Aorta (tissue), 5 donors: ENCODE measurements at regions not wholly inside any gene's neighbourhood (a gene's known extent, or its start where the extent isn't known, plus 50 kb on each side); places are given as distances from the start of the nearest gene placed in this dataset.

Source experiments
- ATAC-seq: fragments of 200-7000 bp; cut with Tn5 transposase; one replicate; pipeline ENCODE4 v1.9.1; 2022; ENCODE audit warnings: moderate library complexity; ENCODE audit not compliant: low FRiP score
- DNase-seq, 2 donors: peaks; one replicate each; pipeline ENCODE4 v3.0.0-alpha.2; 2020
- H3K27ac ChIP-seq, 2 donors: one replicate each; pipeline ENCODE4 v1.5.1; 2013; ENCODE audit warnings: low read length in 2 of 2, mild to moderate bottlenecking in 2 of 2, moderate library complexity in 2 of 2, control low read depth in 1 of 2, inconsistent platforms in 1 of 2, low read depth in 1 of 2
- H3K27me3 ChIP-seq, 2 donors: one replicate each; pipeline ENCODE4 v1.6.1; 2013; ENCODE audit warnings: control low read depth in 1 of 2, low read length in 1 of 2, mild to moderate bottlenecking in 1 of 2, moderate library complexity in 1 of 2; ENCODE audit not compliant: insufficient read depth in 2 of 2, control insufficient read depth in 1 of 2
- H3K36me3 ChIP-seq, 2 donors: one replicate each; pipeline ENCODE4 v1.6.1; 2013; ENCODE audit warnings: control low read depth in 1 of 2, low read length in 1 of 2, mild to moderate bottlenecking in 1 of 2; ENCODE audit not compliant: insufficient read depth in 2 of 2, control insufficient read depth in 1 of 2
- H3K4me1 ChIP-seq, 2 donors: one replicate each; pipeline ENCODE4 v1.6.1; 2013; ENCODE audit warnings: low read length in 2 of 2, control low read depth in 1 of 2, mild to moderate bottlenecking in 1 of 2, moderate library complexity in 1 of 2; ENCODE audit not compliant: insufficient read depth in 2 of 2, control insufficient read depth in 1 of 2
- H3K4me3 ChIP-seq, 2 donors: one replicate each; pipeline ENCODE4 v1.5.1; 2013; ENCODE audit warnings: low read length in 2 of 2, control low read depth in 1 of 2, mild to moderate bottlenecking in 1 of 2
- H3K9me3 ChIP-seq: one replicate; pipeline ENCODE4 v1.6.1; 2013; ENCODE audit warnings: mild to moderate bottlenecking, low read length; ENCODE audit not compliant: control insufficient read depth
- WGBS, 2 donors: extraction: QIAGEN DNeasy Blood & Tissue Kit; methylation state at CpG; one replicate each; pipeline ENCODE4 v1.1.7; 2013; 5-methylcytosine and 5-hydroxymethylcytosine counted together
- intact Hi-C, 2 donors: fragments of 100-400 bp; cut with DNase I; formaldehyde crosslinking; loops; one replicate each; pipeline versions ENCODE4 v1.14.2 to v1.15.0; 2022
- donor health status: healthy with polysubstance abuse.
- donor health status: Bipolar disorder and iron deficiency.
- donor health status: DM: no; HTN: no; CAD: no.
- donor health status: DM: no; HTN: no; CAD: no.
- donor health status: DM: yes; HTN: yes; CAD: no.

DNA sequence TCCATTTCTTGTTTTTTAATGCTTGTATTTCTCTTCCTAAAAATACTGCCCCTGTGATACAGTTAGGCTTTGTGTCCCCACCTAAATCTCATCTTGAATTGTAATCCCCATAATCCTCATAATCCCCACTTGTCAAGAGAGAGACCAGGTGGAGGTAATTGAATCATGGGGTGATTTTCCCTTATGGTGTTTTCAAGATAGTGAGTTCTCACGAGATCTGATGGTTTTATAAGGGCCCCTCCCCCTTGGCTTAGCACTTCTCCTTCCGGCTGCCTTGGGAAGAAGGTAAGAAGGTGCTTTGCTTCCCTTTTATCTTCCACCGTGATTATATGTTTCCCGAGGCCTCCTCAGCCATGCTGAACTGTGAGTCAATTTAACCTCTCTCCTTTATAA, 227.4 kb downstream of the MAN2A1 start:
- WGBS, 2 donors: 84 to 87% methylated on average over 4 of the region's 4 CpGs
- ATAC-seq (no peak), DNase-seq (no peak)
- Histone ChIP-seq H3K27ac (no peak overlapping the region), H3K4me3 (no peak overlapping the region), H3K27me3 (no peaks in the 10 kb centered on the region), H3K4me1 (peaks cover 0 to 6% of the 10 kb centered on the region in 2 donors), H3K36me3 (no peaks in the 10 kb centered on the region), H3K9me3 (peaks cover 2% of the 10 kb centered on the region)
- intact Hi-C loops: no loop called here

DNA sequence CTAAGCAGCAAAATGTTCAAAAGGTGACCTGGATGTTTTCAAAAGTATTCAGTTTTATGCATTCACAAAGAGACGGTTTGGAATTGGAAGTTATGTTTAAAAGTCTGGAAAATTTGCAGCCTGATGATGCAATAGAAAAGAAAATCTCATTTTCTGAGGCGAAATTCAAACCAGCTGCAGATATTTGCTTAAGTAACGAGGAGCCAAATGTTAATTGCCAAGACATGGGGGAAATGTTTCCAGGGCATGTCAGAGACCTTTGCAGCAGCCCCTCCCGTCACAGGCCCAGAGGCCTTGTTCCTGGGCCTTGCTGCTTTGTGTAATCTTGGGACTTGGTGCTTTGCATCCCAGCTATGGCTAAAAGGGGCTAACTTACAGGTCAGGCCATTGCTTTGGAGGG, 228.2 kb downstream of the MAN2A1 start:
- no peak for ATAC-seq
- intact Hi-C loops: no loop called here
- 91 to 96% methylated on average over 4 of the region's 4 CpGs for WGBS, 2 donors
- no peak overlapping the region for H3K4me3 ChIP-seq
- H3K36me3 ChIP-seq: no peaks in the 10 kb centered on the region
- H3K4me1 ChIP-seq: peaks cover 0 to 7% of the 10 kb centered on the region in 2 donors
- H3K27ac ChIP-seq: no peak overlapping the region
- H3K27me3 ChIP-seq: no peaks in the 10 kb centered on the region
- peaks cover 2% of the 10 kb centered on the region for H3K9me3 ChIP-seq
- DNase-seq: no peak

DNA sequence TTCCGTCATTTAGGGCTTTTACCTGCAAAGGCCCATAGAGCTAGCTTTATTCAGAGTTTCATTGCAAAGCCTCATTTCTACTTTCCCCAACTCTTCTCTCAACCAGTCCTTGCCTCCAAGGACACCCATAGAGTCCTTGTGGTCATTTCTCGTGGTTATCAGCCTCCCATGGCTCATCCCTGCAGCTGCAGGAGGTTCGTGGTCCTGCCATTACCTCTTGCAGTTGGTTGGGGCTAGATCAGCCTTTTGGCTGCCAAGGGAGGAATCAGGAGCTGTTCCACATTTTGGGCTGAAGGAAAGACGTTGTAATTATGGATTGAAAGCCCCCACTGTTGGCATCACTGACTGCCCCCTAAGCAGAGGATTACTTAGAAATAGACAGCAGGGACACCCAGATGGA, 231.0 kb downstream of the MAN2A1 start:
- Histone ChIP-seq H3K4me1 (peaks cover 0 to 7% of the 10 kb centered on the region in 2 donors), H3K4me3 (no peak overlapping the region), H3K9me3 (peaks cover 2% of the 10 kb centered on the region), H3K36me3 (no peaks in the 10 kb centered on the region), H3K27me3 (no peaks in the 10 kb centered on the region), H3K27ac (no peak overlapping the region)
- ATAC-seq (no peak), DNase-seq (no peak)
- WGBS, 2 donors: 83 to 89% methylated on average over 4 of the region's 4 CpGs
- intact Hi-C loops: no loop called here

DNA sequence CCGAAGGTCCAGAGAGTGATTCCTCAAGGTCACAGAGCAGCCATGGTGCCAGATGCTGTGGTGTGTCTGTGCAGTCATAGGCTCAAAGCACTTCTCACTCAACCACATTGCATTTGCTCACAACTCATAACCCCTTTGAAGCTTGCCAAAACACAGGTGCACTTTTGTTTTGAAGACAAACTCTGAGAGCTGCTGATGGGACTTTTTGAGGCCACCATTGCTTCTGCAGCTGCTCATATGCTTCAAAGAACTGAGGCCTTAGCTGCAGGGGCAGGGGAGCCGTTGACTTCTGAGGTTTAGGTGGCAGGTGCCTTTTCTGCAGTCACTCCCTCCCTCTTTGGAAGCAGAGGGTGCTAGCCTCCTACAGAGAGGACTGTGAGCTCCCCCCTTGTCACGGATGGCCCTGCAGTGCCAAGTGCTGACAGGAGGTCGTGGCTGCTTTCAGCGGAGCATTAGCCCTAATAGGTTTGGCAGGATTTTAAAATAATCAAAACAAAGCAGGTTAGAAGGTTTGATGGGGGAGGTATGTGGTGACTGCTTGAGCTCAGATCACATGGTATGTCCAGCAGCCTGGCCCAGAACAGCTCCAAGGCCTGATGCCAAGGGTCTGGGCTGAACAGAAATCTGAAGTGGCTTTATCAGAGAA, 232.1 kb downstream of the MAN2A1 start:
- H3K4me1 ChIP-seq: peaks cover 0 to 7% of the 10 kb centered on the region in 2 donors
- no peaks in the 10 kb centered on the region for H3K27me3 ChIP-seq
- peaks cover 2% of the 10 kb centered on the region for H3K9me3 ChIP-seq
- WGBS, 2 donors: 31 to 32% methylated on average over 5 of the region's 5 CpGs
- ATAC-seq (no peak), DNase-seq (no peak)
- no peak overlapping the region for H3K4me3 ChIP-seq
- intact Hi-C loops: no loop called here
- H3K27ac ChIP-seq: no peak overlapping the region
- H3K36me3 ChIP-seq: no peaks in the 10 kb centered on the region

DNA sequence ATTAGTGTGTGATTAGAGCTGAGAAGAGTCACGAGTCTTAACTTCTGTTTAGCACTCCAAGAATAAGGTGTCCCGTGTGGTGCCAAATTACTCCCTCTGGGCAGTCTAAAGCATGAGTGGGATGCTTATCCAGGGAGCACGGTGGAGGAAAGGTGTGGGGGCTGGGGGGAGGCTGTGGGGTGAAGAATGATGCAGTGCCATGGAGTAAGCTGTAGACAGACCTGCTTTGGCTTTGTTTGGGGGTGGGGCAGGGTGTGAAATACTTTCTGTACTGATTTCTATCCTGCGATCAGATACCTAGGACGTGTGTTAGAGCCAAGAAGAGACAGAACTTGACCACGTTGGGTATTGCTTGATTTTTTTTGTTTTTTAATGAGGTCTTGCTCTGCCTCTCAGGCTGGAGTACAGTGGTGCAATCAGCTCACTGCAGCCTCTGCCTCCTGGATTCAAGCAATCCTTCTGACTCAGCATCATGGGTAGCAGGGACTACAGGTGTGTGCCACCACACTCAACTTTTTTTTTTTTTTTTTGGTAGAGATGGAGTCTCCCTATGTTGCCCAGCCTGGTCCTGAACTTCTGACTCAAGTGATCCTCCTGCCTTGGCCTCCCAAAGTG, 232.8 kb downstream of the MAN2A1 start:
- peaks cover 2% of the 10 kb centered on the region for H3K9me3 ChIP-seq
- no peaks in the 10 kb centered on the region for H3K27me3 ChIP-seq
- no peak overlapping the region for H3K4me3 ChIP-seq
- no peak for ATAC-seq
- intact Hi-C loops: no loop called here
- peaks cover 0 to 7% of the 10 kb centered on the region in 2 donors for H3K4me1 ChIP-seq
- no peaks in the 10 kb centered on the region for H3K36me3 ChIP-seq
- whole genome bisulfite sequencing, 2 donors: 31 to 39% methylated on average over 6 of the region's 6 CpGs
- DNase-seq: no peak
- H3K27ac ChIP-seq: no peak overlapping the region

DNA sequence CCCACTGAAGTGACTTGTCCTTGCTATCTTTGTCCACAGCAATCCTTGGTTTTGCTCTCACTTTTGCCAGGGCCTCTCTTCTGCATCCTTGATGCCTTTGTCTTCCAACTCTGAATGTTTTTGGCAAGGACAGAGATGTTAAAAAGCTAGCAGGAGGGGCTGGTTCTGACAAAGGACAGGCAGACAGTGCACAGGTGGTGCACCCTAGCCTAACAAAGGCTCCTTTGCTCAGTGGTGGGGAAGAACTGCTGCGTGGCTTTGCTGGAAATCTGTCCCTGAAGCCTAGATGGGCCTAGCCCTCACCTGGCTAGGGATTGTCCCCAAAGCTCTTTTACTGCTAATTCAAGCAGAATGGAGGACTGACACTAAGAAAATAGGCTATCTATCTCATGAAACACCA, 233.5 kb downstream of the MAN2A1 start:
- no peaks in the 10 kb centered on the region for H3K36me3 ChIP-seq
- intact Hi-C loops: no loop called here
- no peak for DNase-seq
- ATAC-seq: no peak
- peaks cover 0 to 7% of the 10 kb centered on the region in 2 donors for H3K4me1 ChIP-seq
- WGBS, 2 donors: 92 to 93% methylated on average over 1 of the region's 1 CpG
- no peak overlapping the region for H3K27ac ChIP-seq
- no peak overlapping the region for H3K4me3 ChIP-seq
- peaks cover 2% of the 10 kb centered on the region for H3K9me3 ChIP-seq
- H3K27me3 ChIP-seq: no peaks in the 10 kb centered on the region

DNA sequence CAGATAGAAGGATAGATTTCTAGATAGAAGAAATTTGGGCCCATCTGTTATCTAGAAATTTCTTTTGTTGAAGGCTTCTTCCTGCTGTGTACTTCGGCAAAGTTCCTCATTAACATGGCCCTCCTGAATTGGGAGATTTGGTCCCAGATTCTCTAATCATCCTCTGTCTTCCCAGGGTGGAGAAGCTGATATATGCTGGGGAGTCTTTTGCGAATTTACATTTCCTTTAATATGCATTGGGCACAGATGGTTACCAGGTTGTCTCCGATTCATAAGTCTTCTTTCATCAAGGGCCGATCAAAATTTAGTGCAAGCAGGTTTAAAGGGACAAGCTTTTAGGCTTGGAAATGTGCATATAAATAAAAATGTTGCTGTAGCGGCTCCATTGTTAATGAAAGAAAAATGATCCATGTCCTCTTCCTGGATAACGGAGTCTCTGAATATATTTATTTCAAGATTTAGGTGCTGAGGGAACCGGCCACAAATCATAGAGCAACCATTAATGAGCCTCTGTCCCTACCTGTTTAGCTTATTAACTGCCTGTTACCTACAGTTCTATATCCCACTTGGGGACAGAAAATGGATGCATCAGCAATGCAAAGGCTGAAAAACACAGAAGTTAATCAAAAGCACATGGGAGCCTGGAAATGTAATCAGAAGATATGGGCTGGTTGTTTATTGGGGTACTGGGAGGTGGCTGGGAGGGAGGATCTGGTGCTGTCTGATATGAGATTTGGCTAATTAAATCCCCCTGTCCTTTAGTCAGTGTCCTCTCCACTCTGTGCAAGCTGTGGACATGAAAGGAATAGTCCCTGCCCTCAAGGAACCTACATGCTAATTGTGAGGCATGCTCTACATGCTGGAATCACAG, 234.7 kb downstream of the MAN2A1 start:
- no peak for DNase-seq
- H3K27me3 ChIP-seq: no peaks in the 10 kb centered on the region
- peaks cover 1% of the 10 kb centered on the region for H3K9me3 ChIP-seq
- no peak for ATAC-seq
- H3K27ac ChIP-seq: no peak overlapping the region
- WGBS, 2 donors: 92 to 96% methylated on average over 7 of the region's 7 CpGs
- H3K4me1 ChIP-seq: peaks cover 0 to 7% of the 10 kb centered on the region in 2 donors
- H3K36me3 ChIP-seq: no peaks in the 10 kb centered on the region
- intact Hi-C loops: no loop called here
- H3K4me3 ChIP-seq: no peak overlapping the region

DNA sequence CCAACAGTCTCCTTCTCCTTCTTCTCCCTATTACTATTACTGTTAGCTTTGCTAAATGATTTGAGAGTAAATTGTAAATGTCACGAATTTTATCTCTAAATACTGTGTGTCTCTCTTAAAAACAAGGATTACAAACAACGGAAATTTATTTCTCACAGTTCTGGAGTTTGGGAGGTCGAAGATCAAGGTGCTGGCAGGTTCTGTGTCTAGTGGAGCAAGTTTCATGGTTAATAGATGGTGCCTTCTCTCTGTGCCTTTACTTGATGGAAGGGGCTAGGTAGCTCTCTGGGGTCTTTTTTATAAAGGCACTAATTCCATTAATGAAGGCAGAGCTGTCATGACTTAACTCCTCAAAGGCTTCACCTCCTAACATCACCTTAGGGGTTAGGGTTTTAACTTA, 237.9 kb downstream of the MAN2A1 start:
- intact Hi-C loops: no loop called here
- Histone ChIP-seq H3K27ac (no peak overlapping the region), H3K27me3 (no peaks in the 10 kb centered on the region), H3K36me3 (no peaks in the 10 kb centered on the region), H3K4me1 (no peaks in the 10 kb centered on the region), H3K9me3 (no peaks in the 10 kb centered on the region), H3K4me3 (no peak overlapping the region)
- no peak for DNase-seq
- 76 to 85% methylated on average over 3 of the region's 3 CpGs for WGBS, 2 donors
- no peak for ATAC-seq
